ENCODE measurements at regions not wholly inside any gene's neighbourhood (a gene's known extent, or its start where the extent isn't known, plus 50 kb on each side); places are given as distances from the start of the nearest gene placed in this dataset.

DNA sequence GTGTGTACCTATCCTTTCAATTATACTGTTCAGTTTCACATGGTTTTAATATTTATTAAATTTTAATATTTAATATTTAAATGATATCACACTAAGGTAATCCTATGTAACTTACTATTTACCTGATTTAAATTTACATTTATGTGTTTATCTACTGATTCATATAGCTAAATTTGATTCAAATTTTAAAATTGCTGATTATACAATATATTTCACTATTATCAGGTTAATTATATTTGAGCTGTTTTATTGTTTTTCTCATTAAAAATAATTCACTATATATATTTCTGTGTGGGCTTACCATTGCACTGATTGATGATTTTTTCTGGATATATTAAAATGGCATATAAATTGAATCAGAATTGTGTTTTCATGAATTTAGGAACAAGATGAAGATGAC lies 1923.5 kb downstream of the STIM2 start:
- no peak for TF ChIP-seq CTCF (IDR thresholded peaks at IDR 0.05; ENCODE audit: extremely low read depth, low read depth, low read length)
- Histone ChIP-seq H3K27ac (ENCODE audit: low read depth, low read length) (no peak overlapping the region), H3K79me2 (ENCODE audit: insufficient read depth, low read length) (no peaks in the 10 kb centered on the region), H3K4me1 (ENCODE audit: insufficient read depth, low read length) (no peaks in the 10 kb centered on the region), H3K9me3 (ENCODE audit: low read depth, low read length) (no peaks in the 10 kb centered on the region), H2AFZ (ENCODE audit: low read length) (no peak overlapping the region), H3K4me3 (ENCODE audit: insufficient read depth, low read length) (no peak overlapping the region), H3K27me3 (ENCODE audit: insufficient read depth, low read length) (no peaks in the 10 kb centered on the region), H4K20me1 (ENCODE audit: insufficient read depth, low read length) (no peaks in the 10 kb centered on the region), H3K36me3 (ENCODE audit: insufficient read depth, low read length) (no peaks in the 10 kb centered on the region), H3K4me2 (ENCODE audit: insufficient read depth, low read length) (no peak overlapping the region)
- no peak for DNase-seq (ENCODE audit: insufficient read length, low spot score, missing footprints)

GRCh38 chr4:28787947-28788346 lies 1927.3 kb downstream of the STIM2 start:
- H3K36me3 ChIP-seq (ENCODE audit: insufficient read depth, low read length), result no peaks in the 10 kb centered on the region
- no peak for DNase-seq (ENCODE audit: insufficient read length, low spot score, missing footprints)
- H3K4me1 ChIP-seq (ENCODE audit: insufficient read depth, low read length), result no peaks in the 10 kb centered on the region
- H2AFZ ChIP-seq (ENCODE audit: low read length), result no peak overlapping the region
- no peaks in the 10 kb centered on the region for H3K9me3 ChIP-seq (ENCODE audit: low read depth, low read length)
- H3K79me2 ChIP-seq (ENCODE audit: insufficient read depth, low read length), result no peaks in the 10 kb centered on the region
- H3K27ac ChIP-seq (ENCODE audit: low read depth, low read length), result no peak overlapping the region
- no peak overlapping the region for H3K4me3 ChIP-seq (ENCODE audit: insufficient read depth, low read length)
- no peaks in the 10 kb centered on the region for H3K27me3 ChIP-seq (ENCODE audit: insufficient read depth, low read length)
- no peaks in the 10 kb centered on the region for H4K20me1 ChIP-seq (ENCODE audit: insufficient read depth, low read length)
- no peak overlapping the region for H3K4me2 ChIP-seq (ENCODE audit: insufficient read depth, low read length)
- no peak for TF ChIP-seq CTCF (IDR thresholded peaks at IDR 0.05; ENCODE audit: extremely low read depth, low read depth, low read length)

- Histone ChIP-seq H3K27me3 (ENCODE audit: insufficient read depth, low read length) (no peaks in the 10 kb centered on the region), H3K4me1 (ENCODE audit: insufficient read depth, low read length) (no peaks in the 10 kb centered on the region), H3K4me2 (ENCODE audit: insufficient read depth, low read length) (no peak overlapping the region), H4K20me1 (ENCODE audit: insufficient read depth, low read length) (no peaks in the 10 kb centered on the region), H2AFZ (ENCODE audit: low read length) (no peak overlapping the region), H3K27ac (ENCODE audit: low read depth, low read length) (no peak overlapping the region), H3K36me3 (ENCODE audit: insufficient read depth, low read length) (no peaks in the 10 kb centered on the region), H3K4me3 (ENCODE audit: insufficient read depth, low read length) (no peak overlapping the region), H3K9me3 (ENCODE audit: low read depth, low read length) (peaks cover 1% of the 10 kb centered on the region), H3K79me2 (ENCODE audit: insufficient read depth, low read length) (no peaks in the 10 kb centered on the region)
- TF ChIP-seq CTCF (IDR thresholded peaks at IDR 0.05; ENCODE audit: extremely low read depth, low read depth, low read length), result no peak
- no peak for DNase-seq (ENCODE audit: insufficient read length, low spot score, missing footprints)
Observed at GRCh38 chr4:28788929-28789490, 1928.4 kb downstream of the STIM2 start.

- no peaks in the 10 kb centered on the region for H3K36me3 ChIP-seq (ENCODE audit: insufficient read depth, low read length)
- H3K9me3 ChIP-seq (ENCODE audit: low read depth, low read length), result peaks cover 3% of the 10 kb centered on the region
- H2AFZ ChIP-seq (ENCODE audit: low read length), result no peak overlapping the region
- H3K4me2 ChIP-seq (ENCODE audit: insufficient read depth, low read length), result no peak overlapping the region
- DNase-seq (ENCODE audit: insufficient read length, low spot score, missing footprints), result no peak
- no peaks in the 10 kb centered on the region for H3K27me3 ChIP-seq (ENCODE audit: insufficient read depth, low read length)
- H3K79me2 ChIP-seq (ENCODE audit: insufficient read depth, low read length), result no peaks in the 10 kb centered on the region
- H3K27ac ChIP-seq (ENCODE audit: low read depth, low read length), result no peak overlapping the region
- no peaks in the 10 kb centered on the region for H3K4me1 ChIP-seq (ENCODE audit: insufficient read depth, low read length)
- no peak overlapping the region for H3K4me3 ChIP-seq (ENCODE audit: insufficient read depth, low read length)
- no peak for TF ChIP-seq CTCF (IDR thresholded peaks at IDR 0.05; ENCODE audit: extremely low read depth, low read depth, low read length)
- H4K20me1 ChIP-seq (ENCODE audit: insufficient read depth, low read length), result no peaks in the 10 kb centered on the region
Observed at GRCh38 chr4:28792917-28793597, 1927.1 kb upstream of the PCDH7 start.
